Left ventricle myocardium inferior (tissue), 1 donor: ENCODE measurements at regions not wholly inside any gene's neighbourhood (a gene's known extent, or its start where the extent isn't known, plus 50 kb on each side); places are given as distances from the start of the nearest gene placed in this dataset.

Experiments
- DNase-seq: peaks from one replicate; pipeline ENCODE4 v3.0.0-alpha.2; 2020
- H3K27ac ChIP-seq: fragments of 200-600 bp; replicated peaks from 2 replicates; pipeline ENCODE4 v1.8.0; 2021
- H3K27me3 ChIP-seq: fragments of 200-600 bp; 2 replicates; pipeline ENCODE4 v1.8.0; 2021; ENCODE audit warnings: low read depth
- H3K36me3 ChIP-seq: fragments of 200-600 bp; 2 replicates; pipeline ENCODE4 v1.8.0; 2021
- H3K4me1 ChIP-seq: fragments of 200-600 bp; 2 replicates; pipeline ENCODE4 v1.8.0; 2021
- H3K4me3 ChIP-seq: fragments of 200-600 bp; 2 replicates; pipeline ENCODE4 v1.8.0; 2021; ENCODE audit warnings: mild to moderate bottlenecking, moderate library complexity
- H3K9me3 ChIP-seq: fragments of 200-600 bp; replicated peaks from 2 replicates; pipeline ENCODE4 v1.8.0; 2021
- CTCF ChIP-seq: fragments of 200-600 bp; IDR thresholded peaks from 2 replicates; pipeline ENCODE4 v1.8.0; 2021; ENCODE audit warnings: antibody characterized with exemption, mild to moderate bottlenecking, borderline replicate concordance
- intact Hi-C: fragments of 100-400 bp; cut with micrococcal nuclease; formaldehyde crosslinking; loops from one replicate; pipeline ENCODE4 v1.11.0; 2022
- donor health status: DM: no; HTN: yes; CAD: no; lungs with severe emphysema.

GRCh38 chr13:61162636-61163035 lies 253.0 kb downstream of the PCDH20 start:
- intact Hi-C loops: no loop called here
- no peaks in the 10 kb centered on the region for H3K36me3 ChIP-seq

GRCh38 chr13:61162106-61162505 lies 253.5 kb downstream of the PCDH20 start:
- Histone ChIP-seq H3K9me3 (no peaks in the 10 kb centered on the region), H3K36me3 (no peaks in the 10 kb centered on the region), H3K4me3 (no peak overlapping the region), H3K27ac (peak overlapping the region; percentile 82), H3K4me1 (peaks cover 24% of the 10 kb centered on the region), H3K27me3 (no peaks in the 10 kb centered on the region)
- TF ChIP-seq CTCF: no peak
- no peak for DNase-seq
- intact Hi-C loops: no loop called here

More at GRCh38 chr13:61162636-61163035, 253.0 kb downstream of the PCDH20 start:
- H3K9me3 ChIP-seq: no peaks in the 10 kb centered on the region
- H3K27ac ChIP-seq: peak overlapping the region; percentile 82
- H3K4me3 ChIP-seq: no peak overlapping the region
- peaks cover 24% of the 10 kb centered on the region for H3K4me1 ChIP-seq
- no peak for DNase-seq
- no peak for TF ChIP-seq CTCF
- no peaks in the 10 kb centered on the region for H3K27me3 ChIP-seq

GRCh38 chr13:61156753-61157152 lies 258.9 kb downstream of the PCDH20 start:
- Histone ChIP-seq H3K4me1 (peaks cover 4% of the 10 kb centered on the region), H3K4me3 (no peak overlapping the region), H3K27me3 (no peaks in the 10 kb centered on the region), H3K9me3 (no peaks in the 10 kb centered on the region), H3K27ac (no peak overlapping the region), H3K36me3 (no peaks in the 10 kb centered on the region)
- TF ChIP-seq CTCF: no peak
- no peak for DNase-seq
- intact Hi-C loops: no loop called here

- no peak for TF ChIP-seq CTCF
- Histone ChIP-seq H3K36me3 (no peaks in the 10 kb centered on the region), H3K4me3 (no peak overlapping the region), H3K27ac (no peak overlapping the region), H3K9me3 (no peaks in the 10 kb centered on the region), H3K27me3 (no peaks in the 10 kb centered on the region), H3K4me1 (peaks cover 7% of the 10 kb centered on the region)
- no peak for DNase-seq
- intact Hi-C loops: no loop called here
Observed at GRCh38 chr13:61151062-61151461, 264.6 kb downstream of the PCDH20 start.

GRCh38 chr13:61149331-61149730 lies 266.3 kb downstream of the PCDH20 start:
- Histone ChIP-seq H3K27ac (no peak overlapping the region), H3K27me3 (no peaks in the 10 kb centered on the region), H3K4me3 (no peak overlapping the region), H3K9me3 (peaks cover 3% of the 10 kb centered on the region), H3K36me3 (no peaks in the 10 kb centered on the region), H3K4me1 (peaks cover 14% of the 10 kb centered on the region)
- DNase-seq: no peak
- intact Hi-C loops: no loop called here
- no peak for TF ChIP-seq CTCF
